ENCODE measurements at regions not wholly inside any gene's neighbourhood (a gene's known extent, or its start where the extent isn't known, plus 50 kb on each side); places are given as distances from the start of the nearest gene placed in this dataset.

DNA sequence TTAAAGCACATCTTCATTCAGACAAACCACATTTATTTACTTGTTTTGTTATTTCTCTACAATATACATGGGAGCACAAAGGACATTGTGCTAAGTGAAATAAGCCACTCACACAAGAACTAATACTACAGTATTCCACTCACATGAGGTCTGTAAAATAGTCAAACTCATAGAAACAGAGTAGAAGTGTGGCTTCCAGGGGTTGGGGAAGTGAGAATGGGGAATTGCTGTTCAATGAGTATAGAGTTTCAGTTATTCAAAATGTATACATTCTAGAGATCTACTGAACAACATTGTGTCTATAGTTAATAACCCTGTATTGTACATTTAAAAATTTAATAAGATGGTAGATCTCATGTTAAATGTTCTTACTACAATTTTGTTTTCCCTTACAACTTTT is 88.8 kb downstream of the ATXN7L3B start (continued):
- TF ChIP-seq, protein P1, sequence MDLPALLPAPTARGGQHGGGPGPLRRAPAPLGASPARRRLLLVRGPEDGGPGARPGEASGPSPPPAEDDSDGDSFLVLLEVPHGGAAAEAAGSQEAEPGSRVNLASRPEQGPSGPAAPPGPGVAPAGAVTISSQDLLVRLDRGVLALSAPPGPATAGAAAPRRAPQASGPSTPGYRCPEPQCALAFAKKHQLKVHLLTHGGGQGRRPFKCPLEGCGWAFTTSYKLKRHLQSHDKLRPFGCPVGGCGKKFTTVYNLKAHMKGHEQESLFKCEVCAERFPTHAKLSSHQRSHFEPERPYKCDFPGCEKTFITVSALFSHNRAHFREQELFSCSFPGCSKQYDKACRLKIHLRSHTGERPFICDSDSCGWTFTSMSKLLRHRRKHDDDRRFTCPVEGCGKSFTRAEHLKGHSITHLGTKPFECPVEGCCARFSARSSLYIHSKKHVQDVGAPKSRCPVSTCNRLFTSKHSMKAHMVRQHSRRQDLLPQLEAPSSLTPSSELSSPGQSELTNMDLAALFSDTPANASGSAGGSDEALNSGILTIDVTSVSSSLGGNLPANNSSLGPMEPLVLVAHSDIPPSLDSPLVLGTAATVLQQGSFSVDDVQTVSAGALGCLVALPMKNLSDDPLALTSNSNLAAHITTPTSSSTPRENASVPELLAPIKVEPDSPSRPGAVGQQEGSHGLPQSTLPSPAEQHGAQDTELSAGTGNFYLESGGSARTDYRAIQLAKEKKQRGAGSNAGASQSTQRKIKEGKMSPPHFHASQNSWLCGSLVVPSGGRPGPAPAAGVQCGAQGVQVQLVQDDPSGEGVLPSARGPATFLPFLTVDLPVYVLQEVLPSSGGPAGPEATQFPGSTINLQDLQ (CRISPR knock-in tag; IDR thresholded peaks at IDR 0.05), result no peak

DNA sequence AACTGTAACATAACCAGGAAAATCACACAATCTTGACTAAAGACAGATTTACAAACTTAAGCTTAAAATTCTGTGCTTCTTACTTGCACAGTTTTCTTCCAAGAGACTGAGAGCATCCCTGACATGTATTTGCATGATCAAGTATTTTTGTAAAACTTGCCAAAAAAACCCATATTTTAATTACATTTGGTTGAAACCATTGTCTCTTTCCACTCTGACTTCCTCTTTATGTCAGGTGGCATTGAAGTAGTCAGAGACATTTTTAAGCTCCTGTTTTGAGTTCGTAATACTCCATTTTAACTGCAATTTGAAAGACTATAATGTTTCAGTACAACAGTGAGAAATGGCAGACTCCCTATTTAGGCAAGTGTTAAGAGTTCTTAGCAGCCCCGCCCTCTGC is 103.6 kb downstream of the ATXN7L3B start:
- Histone ChIP-seq H3K9me3 (ENCODE audit: low read length) (no peaks in the 10 kb centered on the region), H3K27me3 (ENCODE audit: control insufficient read depth in 1 of 2, insufficient read depth in 2 of 2, low read length in 2 of 2) (no peaks in the 10 kb centered on the region; a peak in 1 of 5 replicates), H3K4me3 (replicated peaks in 1 of 3; ENCODE audit: insufficient read depth in 1 of 3, low read depth in 2 of 3, low read length in 3 of 3) (no peak overlapping the region), H3K4me1 (ENCODE audit: insufficient read depth, low read length) (no peaks in the 10 kb centered on the region), H4K20me1 (ENCODE audit: insufficient read depth, low read length) (no peaks in the 10 kb centered on the region), H3K27ac (ENCODE audit: extremely low read length, insufficient read depth, low read length) (no peak overlapping the region), H3K36me3 (replicated peaks in 1 of 2; ENCODE audit: control insufficient read depth in 1 of 2, insufficient read depth in 2 of 2, low read length in 2 of 2) (no peaks in the 10 kb centered on the region), H3K79me2 (ENCODE audit: insufficient read depth, low read length) (no peaks in the 10 kb centered on the region), H3K9ac (ENCODE audit: insufficient read depth, low read depth, low read length) (no peak overlapping the region), H3K4me2 (ENCODE audit: low read depth, low read length) (no peak overlapping the region), H2AFZ (ENCODE audit: low read length) (no peak overlapping the region)
- ChIA-PET POLR2A (no interaction called here), CTCF (ENCODE audit: low intra/inter-chr PET ratio, low total read pairs) (no interaction called here)
- ATAC-seq (no peak), DNase-seq (ENCODE audit: low spot score) (no peak), FAIRE-seq (no peak)
- intact Hi-C loops (cut with micrococcal nuclease; ENCODE audit: unreplicated experiment) (no loop called here), in situ Hi-C loops (cut with HindIII; ENCODE audit: extremely low pct_ligation_motif_present, low pct_unique_long_range_greater_than_20kb) (no loop called here)
- 9% methylated on average over 2 of the region's 2 CpGs for WGBS (ENCODE audit: low lambda C conversion rate)
- BruUV-seq (replicated peaks), result no TSS peak
- TF ChIP-seq ZMYM3 (CRISPR knock-in tag; IDR thresholded peaks at IDR 0.05), result no peak
- TF ChIP-seq JUNB (CRISPR knock-in tag; IDR thresholded peaks at IDR 0.05; ENCODE audit: borderline replicate concordance), result no peak
- TF ChIP-seq, protein P2, sequence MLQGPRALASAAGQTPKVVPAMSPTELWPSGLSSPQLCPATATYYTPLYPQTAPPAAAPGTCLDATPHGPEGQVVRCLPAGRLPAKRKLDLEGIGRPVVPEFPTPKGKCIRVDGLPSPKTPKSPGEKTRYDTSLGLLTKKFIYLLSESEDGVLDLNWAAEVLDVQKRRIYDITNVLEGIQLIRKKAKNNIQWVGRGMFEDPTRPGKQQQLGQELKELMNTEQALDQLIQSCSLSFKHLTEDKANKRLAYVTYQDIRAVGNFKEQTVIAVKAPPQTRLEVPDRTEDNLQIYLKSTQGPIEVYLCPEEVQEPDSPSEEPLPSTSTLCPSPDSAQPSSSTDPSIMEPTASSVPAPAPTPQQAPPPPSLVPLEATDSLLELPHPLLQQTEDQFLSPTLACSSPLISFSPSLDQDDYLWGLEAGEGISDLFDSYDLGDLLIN (CRISPR knock-in tag; IDR thresholded peaks at IDR 0.05; ENCODE audit: borderline replicate concordance), result no peak
- TF ChIP-seq, protein P3, sequence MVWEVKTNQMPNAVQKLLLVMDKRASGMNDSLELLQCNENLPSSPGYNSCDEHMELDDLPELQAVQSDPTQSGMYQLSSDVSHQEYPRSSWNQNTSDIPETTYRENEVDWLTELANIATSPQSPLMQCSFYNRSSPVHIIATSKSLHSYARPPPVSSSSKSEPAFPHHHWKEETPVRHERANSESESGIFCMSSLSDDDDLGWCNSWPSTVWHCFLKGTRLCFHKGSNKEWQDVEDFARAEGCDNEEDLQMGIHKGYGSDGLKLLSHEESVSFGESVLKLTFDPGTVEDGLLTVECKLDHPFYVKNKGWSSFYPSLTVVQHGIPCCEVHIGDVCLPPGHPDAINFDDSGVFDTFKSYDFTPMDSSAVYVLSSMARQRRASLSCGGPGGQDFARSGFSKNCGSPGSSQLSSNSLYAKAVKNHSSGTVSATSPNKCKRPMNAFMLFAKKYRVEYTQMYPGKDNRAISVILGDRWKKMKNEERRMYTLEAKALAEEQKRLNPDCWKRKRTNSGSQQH (CRISPR knock-in tag; IDR thresholded peaks at IDR 0.05; ENCODE audit: low read depth), result no peak
- TF ChIP-seq, protein P4, sequence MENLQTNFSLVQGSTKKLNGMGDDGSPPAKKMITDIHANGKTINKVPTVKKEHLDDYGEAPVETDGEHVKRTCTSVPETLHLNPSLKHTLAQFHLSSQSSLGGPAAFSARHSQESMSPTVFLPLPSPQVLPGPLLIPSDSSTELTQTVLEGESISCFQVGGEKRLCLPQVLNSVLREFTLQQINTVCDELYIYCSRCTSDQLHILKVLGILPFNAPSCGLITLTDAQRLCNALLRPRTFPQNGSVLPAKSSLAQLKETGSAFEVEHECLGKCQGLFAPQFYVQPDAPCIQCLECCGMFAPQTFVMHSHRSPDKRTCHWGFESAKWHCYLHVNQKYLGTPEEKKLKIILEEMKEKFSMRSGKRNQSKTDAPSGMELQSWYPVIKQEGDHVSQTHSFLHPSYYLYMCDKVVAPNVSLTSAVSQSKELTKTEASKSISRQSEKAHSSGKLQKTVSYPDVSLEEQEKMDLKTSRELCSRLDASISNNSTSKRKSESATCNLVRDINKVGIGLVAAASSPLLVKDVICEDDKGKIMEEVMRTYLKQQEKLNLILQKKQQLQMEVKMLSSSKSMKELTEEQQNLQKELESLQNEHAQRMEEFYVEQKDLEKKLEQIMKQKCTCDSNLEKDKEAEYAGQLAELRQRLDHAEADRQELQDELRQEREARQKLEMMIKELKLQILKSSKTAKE (CRISPR knock-in tag; IDR thresholded peaks at IDR 0.05; ENCODE audit: borderline replicate concordance), result no peak
- no peak for TF ChIP-seq CCAR2 (optimal IDR thresholded peaks at IDR 0.05; ENCODE audit: low read depth, low read length)
- TF ChIP-seq ZFP90 (CRISPR knock-in tag; IDR thresholded peaks at IDR 0.05; ENCODE audit: borderline replicate concordance), result no peak
- TF ChIP-seq, protein P5, sequence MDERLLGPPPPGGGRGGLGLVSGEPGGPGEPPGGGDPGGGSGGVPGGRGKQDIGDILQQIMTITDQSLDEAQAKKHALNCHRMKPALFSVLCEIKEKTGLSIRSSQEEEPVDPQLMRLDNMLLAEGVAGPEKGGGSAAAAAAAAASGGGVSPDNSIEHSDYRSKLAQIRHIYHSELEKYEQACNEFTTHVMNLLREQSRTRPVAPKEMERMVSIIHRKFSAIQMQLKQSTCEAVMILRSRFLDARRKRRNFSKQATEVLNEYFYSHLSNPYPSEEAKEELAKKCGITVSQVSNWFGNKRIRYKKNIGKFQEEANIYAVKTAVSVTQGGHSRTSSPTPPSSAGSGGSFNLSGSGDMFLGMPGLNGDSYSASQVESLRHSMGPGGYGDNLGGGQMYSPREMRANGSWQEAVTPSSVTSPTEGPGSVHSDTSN (CRISPR knock-in tag; IDR thresholded peaks at IDR 0.05), result no peak
- no peak for TF ChIP-seq ZNF709 (CRISPR knock-in tag; IDR thresholded peaks at IDR 0.05)
- TF ChIP-seq FOXK1 (CRISPR knock-in tag; IDR thresholded peaks at IDR 0.05; ENCODE audit: borderline replicate concordance, low read depth), result no peak
- no peak for TF ChIP-seq ZMYM4 (CRISPR knock-in tag; IDR thresholded peaks at IDR 0.05)
- TF ChIP-seq ZC3H4 (CRISPR knock-in tag; IDR thresholded peaks at IDR 0.05; ENCODE audit: borderline replicate concordance), result no peak
- no peak for TF ChIP-seq ZNF33B (CRISPR knock-in tag; IDR thresholded peaks at IDR 0.05)
- TF ChIP-seq SMC3 (IDR thresholded peaks at IDR 0.05; ENCODE audit: low read length), result no peak
- TF ChIP-seq KLF11 (CRISPR knock-in tag; IDR thresholded peaks at IDR 0.05), result no peak

Measured in HepG2 (cell line).